Left forelimb (tissue), 1 donor: ENCODE measurements at regions not wholly inside any gene's neighbourhood (a gene's known extent, or its start where the extent isn't known, plus 50 kb on each side); places are given as distances from the start of the nearest gene placed in this dataset.
"Not testable (repeated sequence)": the region's sequence is repeated elsewhere in the genome, so short reads cannot be mapped to it uniquely, and the experiment has no call there.

Experiments
- DNase-seq: peaks from one replicate; pipeline ENCODE4 v3.0.0-alpha.2; 2018; ENCODE audit warnings: low spot score

DNA sequence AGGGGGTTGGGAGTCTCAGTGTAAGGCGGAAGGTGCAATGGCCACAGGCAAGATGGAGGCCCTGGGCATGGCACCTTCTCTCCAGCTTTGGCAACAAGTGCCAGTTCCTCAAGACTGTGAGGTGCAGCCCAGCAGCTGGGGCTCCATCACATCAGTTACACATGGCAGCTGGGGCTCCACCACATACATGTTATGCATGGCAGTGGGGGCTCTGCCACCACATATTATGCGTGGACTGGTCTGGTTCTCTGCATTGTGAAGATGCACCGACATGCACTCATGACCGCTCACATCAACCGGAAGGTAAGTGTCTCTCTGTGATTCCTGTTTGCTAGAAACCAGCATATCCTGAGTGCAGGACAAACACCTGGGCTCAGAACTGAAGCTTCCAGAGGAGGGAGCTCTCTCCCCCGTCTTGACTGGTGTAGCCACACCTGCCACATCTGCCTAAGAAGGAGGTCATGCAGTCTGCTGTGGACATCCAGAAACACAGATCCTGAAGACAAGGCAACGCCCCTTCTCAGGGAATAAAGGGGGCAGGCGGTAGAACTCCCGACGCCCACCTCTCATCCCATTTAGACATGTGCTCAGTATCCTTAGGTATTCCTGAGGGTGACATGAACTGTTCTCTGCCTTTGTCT lies 104.1 kb upstream of the TMPRSS2 start:
- no peak for DNase-seq

- no peak for DNase-seq
Observed at GRCh38 chr21:41611441-41611840, 103.5 kb upstream of the TMPRSS2 start.

DNA sequence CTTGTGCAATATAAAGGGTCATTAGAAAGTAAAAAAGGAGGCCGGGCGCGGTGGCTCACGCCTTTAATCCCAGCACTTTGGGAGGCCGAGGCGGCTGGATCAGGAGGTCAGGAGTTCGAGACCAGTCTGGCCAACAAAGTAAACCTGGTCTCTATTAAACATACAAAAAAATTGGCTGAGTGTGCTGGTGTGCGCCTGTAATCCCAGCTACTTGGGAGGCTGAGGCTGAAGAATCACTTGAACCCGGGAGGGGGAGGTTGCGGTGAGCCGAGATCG lies 102.8 kb upstream of the TMPRSS2 start:
- DNase-seq, result not testable (repeated sequence)

- no peak for DNase-seq
Observed at GRCh38 chr21:41610042-41610839, 102.3 kb upstream of the TMPRSS2 start.

- DNase-seq, result no peak
Observed at GRCh38 chr21:41606706-41607105, 98.7 kb upstream of the TMPRSS2 start.

DNA sequence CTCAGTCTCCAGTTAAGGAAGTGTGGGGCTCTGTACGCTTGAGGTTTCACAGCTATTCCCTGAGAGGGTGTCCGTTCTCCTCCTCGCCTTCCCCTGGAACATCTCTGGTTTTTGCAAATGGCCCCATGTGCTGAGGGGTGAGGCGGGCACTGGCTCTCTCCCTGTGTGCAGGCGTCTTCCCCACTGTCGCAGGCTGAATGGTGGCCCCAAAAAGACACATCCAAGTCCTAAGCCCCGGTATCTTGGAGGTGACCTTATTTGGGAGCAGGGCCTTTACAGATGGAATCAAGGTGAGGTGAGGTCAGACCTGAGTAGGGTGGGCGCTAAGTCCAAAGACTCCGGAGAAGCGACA lies 98.0 kb upstream of the TMPRSS2 start:
- no peak for DNase-seq

DNA sequence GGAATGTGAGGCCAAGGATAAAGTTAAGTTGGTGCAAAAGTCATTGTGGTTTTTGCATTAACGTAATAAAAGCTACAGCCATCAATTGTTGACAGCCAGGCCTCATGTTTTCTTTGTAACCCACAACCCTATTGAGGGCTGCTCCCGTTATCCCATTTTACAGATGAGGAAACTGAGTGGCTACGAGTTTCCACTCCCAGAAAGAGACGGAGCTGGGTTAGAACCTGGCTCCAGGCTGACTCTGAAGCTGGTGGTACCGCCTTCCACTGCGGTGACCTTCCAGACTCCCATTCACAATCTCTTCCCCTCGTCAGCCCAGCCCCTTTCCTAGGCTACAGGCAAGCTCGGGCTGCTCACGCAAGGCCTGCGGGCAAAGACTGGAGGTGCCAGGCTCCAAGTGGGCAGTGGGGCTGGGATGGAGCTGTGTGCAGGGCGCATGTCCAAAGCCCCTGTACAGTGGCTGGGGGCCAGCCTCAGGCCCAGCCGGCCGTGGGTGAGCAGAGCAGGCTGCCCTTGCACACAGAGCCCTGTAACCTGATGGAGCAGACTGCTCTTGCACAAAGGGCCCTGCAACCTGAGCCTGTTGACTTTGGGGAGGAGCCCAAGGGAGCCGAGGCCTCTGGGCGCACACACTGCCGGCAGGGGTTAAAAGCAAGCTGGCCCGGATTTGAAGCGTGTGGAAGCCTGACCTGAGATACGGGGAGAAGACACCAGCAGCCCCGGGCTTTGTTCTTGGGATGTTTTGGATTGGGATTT lies 97.4 kb upstream of the TMPRSS2 start:
- DNase-seq, result no peak

DNA sequence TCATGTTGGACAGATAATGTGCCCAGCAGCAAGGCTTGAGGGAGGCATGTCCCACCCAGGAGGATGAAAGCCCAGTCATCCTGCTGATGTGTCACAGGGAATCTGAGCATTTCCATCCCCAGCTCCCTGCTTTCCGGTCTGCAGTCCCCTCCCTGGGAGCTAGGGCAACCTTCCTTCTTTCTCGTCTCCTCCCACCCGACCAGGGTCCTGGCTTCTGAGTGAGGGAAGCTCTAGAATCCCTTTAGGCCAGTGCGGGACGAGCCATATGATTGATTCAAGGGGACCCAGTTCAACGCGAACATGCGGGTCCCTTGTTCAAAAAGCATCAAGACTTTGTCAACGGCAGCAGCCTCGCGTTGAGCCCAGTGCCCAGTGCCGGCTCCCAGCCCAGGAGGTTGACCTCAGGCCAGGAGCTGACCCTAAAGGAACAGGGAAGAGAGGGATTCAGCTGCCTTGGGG lies 96.7 kb upstream of the TMPRSS2 start:
- no peak for DNase-seq

- no peak for DNase-seq
Observed at GRCh38 chr21:41603476-41603875, 95.5 kb upstream of the TMPRSS2 start.

DNA sequence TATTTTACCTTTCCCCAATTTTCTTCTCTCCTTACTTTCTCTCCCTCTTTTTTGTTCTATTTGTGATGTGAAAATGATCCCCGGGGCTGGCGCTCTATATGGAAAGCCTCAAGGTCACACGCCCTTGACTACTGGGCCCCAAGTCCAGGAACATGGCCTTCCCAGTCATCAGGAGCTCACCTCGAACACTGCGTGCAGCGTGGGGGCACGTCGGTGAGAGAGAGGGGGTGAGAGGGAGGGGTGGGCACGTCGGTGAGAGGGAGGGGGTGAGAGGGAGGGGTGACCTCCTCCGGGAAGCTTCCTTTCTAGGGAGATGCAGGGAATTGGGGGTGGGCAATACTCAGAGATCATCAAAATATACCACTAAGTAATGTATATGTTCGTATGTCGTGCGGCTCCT lies 94.6 kb upstream of the TMPRSS2 start:
- DNase-seq, result peak; percentile 56

GRCh38 chr21:41601573-41602368 lies 93.8 kb upstream of the TMPRSS2 start:
- peak; percentile 33 for DNase-seq

DNA sequence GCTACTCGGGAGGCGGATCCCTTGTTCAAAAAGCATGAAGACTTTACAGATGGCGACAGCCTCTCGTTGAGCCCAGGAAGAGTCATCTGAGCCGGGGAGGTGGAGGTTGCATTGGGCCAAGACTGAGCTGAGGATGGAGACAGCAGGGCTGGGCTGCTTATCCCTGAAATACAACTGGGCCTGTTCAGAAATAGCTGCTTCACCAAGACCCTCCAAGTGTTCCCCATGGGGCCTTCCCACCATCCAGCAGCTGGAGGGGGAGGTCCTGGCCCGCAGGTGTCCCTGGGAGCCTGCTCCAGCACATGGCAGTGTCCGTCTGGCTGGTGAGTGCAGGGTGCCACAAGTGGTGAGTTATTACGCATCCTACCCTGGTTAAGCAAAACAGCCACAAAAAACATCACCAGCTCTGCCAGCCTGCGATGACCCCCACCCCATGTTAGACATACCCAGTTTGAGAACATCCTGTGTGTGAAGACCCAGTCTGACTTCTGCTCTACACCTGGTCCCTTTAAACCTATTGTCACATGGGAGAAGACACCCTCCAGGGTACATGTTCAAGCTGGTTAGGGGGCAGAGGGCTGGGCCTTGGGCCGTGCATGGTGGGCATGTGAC lies 93.1 kb upstream of the TMPRSS2 start:
- peak; percentile 60 for DNase-seq

DNA sequence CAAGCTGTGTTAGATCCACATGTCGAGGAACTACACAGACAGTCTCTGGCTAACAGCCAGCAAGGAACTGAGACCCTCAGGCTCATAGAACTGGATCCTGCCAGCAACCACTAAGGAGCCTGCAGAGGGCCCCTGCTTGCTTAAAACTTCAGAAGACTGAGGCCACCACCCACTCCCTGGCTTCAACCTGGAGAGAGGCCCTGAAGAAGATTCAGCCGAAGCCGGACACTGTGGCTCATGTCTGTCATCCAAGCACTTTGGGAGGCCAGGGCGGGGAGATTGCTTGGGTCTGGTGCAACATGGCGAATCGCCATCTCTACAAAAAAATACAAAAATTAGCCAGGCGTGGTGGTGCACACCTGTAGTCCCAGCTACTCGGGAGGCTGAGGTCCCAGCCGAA lies 92.6 kb upstream of the TMPRSS2 start:
- DNase-seq, result no peak

DNA sequence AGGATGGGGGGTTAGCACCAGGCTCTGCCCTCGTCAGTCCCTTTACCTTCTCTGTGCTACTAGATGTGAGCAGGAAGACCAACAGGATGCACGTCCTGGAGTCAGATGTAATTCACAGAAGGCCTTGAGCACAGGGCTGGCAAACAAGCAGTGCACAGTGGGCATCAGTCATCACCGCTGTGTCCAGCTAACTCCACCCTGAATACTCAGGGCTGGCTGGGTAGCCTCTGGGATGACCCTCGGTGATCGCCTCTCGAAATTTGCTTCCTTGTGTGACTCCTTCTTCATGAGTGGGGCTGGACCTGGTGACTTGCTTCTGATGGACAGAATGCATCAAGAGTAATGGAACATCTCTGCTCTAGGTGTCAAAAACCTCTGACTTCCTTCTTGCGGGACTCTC lies 92.2 kb upstream of the TMPRSS2 start:
- DNase-seq, result no peak

- peak; percentile 60 for DNase-seq
Observed at GRCh38 chr21:41598561-41599431, 90.8 kb upstream of the TMPRSS2 start.

GRCh38 chr21:41597811-41598231 lies 89.9 kb upstream of the TMPRSS2 start:
- no peak for DNase-seq

- DNase-seq, result no peak
Observed at GRCh38 chr21:41597227-41597626, 89.3 kb upstream of the TMPRSS2 start.

DNA sequence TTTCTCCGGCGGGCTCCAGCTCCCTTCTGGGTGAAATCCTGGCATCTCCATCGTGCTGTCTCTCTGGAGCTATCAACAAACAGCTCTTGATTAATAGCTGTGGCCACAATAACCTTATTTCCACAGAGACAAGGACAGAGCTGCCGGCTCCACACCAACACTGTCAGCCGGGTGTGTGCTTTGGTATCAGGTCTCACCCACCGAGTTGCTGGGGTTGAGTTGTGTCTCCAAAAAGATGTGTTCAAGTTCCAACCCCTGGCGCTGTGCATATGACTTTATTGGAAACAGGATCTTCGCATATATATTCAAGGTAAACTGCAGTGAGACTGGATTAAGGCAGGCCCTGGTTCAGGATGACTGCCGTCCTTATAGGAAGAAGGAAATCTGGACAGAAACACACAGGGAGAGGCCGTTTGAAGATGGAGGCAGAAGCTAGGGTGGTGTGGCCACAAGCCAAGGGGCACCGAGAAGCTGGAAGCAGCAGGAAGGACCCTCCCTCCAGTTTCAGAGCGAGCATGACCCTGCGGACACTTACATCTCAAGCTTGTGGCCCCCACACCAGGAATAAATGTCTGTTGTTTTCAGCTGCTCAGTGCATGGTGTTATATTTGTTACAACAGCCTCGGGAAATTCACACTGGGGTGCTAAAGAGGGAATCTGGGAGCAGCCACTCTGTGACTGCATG lies 88.4 kb upstream of the TMPRSS2 start:
- DNase-seq, result no peak

DNA sequence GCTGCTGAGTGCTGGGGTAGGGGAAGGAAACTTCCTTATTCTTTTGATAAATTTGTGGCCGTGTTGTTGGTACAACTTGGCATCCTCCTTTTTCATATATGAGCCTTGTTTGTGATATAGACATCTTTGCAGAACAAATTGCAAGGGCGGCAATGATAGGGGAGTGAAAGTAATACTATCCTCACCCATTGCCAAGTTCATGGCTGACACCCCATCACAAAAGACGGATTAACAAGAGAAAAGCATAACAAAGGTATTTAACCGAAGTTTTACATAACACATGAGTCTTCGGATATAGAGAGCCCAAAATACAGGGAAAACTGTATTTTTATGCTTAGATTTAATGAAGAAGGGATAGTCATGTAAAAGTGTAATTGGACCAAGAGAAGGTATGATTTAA lies 86.3 kb upstream of the TMPRSS2 start:
- no peak for DNase-seq

- no peak for DNase-seq
Observed at GRCh38 chr21:41593760-41594138, 85.8 kb upstream of the TMPRSS2 start.
